Smooth muscle cell (in vitro differentiated cells): ENCODE measurements at regions not wholly inside any gene's neighbourhood (a gene's known extent, or its start where the extent isn't known, plus 50 kb on each side); places are given as distances from the start of the nearest gene placed in this dataset.

Experiments
- DNase-seq: peaks from one replicate; lab custom pipeline; 2025; ENCODE audit not compliant: unreplicated experiment; lab: John Stamatoyannopoulos, UW
- H2AFZ ChIP-seq: fragments of 200-600 bp; sonication (generic); 2 replicates; pipeline ENCODE4 v1.6.0; 2016; ENCODE audit warnings: antibody characterized with exemption, low read depth, mild to moderate bottlenecking
- H3F3A ChIP-seq: fragments of 200-600 bp; sonication (generic); 2 replicates; pipeline ENCODE4 v1.6.0; 2017; ENCODE audit warnings: antibody characterized with exemption, low read depth
- H3K27ac ChIP-seq: fragments of 200-600 bp; sonication (generic); 2 replicates; pipeline ENCODE4 v1.5.1; 2016; ENCODE audit warnings: low read depth, mild to moderate bottlenecking
- H3K27me3 ChIP-seq: fragments of 200-600 bp; sonication (generic); 2 replicates; pipeline ENCODE4 v1.6.1; 2016; ENCODE audit warnings: low read depth, mild to moderate bottlenecking
- H3K36me3 ChIP-seq: fragments of 200-600 bp; sonication (generic); 2 replicates; pipeline ENCODE4 v1.5.1; 2016; ENCODE audit warnings: low read depth
- H3K4me1 ChIP-seq: fragments of 200-600 bp; sonication (generic); 2 replicates; pipeline ENCODE4 v1.5.1; 2016; ENCODE audit warnings: low read depth
- H3K4me2 ChIP-seq: fragments of 200-600 bp; sonication (generic); 2 replicates; pipeline ENCODE4 v1.6.0; 2016; ENCODE audit warnings: mild to moderate bottlenecking
- H3K4me3 ChIP-seq: fragments of 200-600 bp; sonication (generic); 2 replicates; pipeline ENCODE4 v1.5.1; 2016; ENCODE audit warnings: mild to moderate bottlenecking
- H3K79me2 ChIP-seq: fragments of 200-600 bp; sonication (generic); 2 replicates; pipeline ENCODE4 v1.6.0; 2016; ENCODE audit warnings: low read depth, mild to moderate bottlenecking
- H3K9ac ChIP-seq: fragments of 200-600 bp; sonication (generic); 2 replicates; pipeline ENCODE4 v1.6.0; 2016; ENCODE audit warnings: low read depth
- H3K9me3 ChIP-seq: fragments of 200-600 bp; sonication (generic); replicated peaks from 2 replicates; pipeline ENCODE4 v1.5.1; 2016; ENCODE audit warnings: low read depth
- H4K20me1 ChIP-seq: fragments of 200-600 bp; sonication (generic); 2 replicates; pipeline ENCODE4 v1.6.0; 2016; ENCODE audit warnings: low read depth
- CTCF ChIP-seq: fragments of 200-600 bp; sonication (generic); IDR thresholded peaks from 2 replicates; pipeline ENCODE4 v1.5.1; 2017; ENCODE audit warnings: borderline replicate concordance, mild to moderate bottlenecking, antibody characterized with exemption; ENCODE audit not compliant: insufficient read depth, poor library complexity, severe bottlenecking
- WGBS: methylation state at CpG from one replicate; pipeline ENCODE4 v1.1.7; 2016; ENCODE audit warnings: low lambda C conversion rate; 5-methylcytosine and 5-hydroxymethylcytosine counted together

DNA sequence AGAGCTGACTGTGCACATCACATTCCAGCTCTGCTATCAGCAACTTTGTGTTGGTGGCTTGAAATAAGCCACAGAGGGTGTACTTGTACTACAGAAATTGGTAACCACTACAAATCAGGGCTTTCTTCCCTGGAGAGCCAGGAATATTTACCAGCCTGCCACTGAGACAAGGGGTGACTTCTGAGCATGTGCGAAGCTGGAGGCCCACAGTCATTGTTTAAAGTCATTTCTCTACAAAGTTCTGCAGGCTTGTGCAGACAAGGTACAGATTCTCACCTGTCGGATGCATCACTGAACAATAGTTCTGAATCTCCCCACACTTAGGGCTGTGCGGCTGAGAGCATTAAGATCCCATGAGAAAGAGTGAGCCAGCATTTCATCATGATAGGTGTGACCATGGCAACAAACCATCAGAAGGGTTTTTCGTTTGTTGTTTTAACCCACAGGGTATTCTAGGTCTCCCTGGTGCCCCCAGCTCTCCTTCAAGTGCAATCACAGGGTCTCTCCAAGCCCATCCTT lies 292.8 kb downstream of the CDC5L start:
- H3K4me1 ChIP-seq: peaks cover 16% of the 10 kb centered on the region
- WGBS: 74% methylated on average over 4 of the region's 4 CpGs
- DNase-seq: no peak

GRCh38 chr6:44681761-44682160 lies 294.3 kb downstream of the CDC5L start:
- Histone ChIP-seq H3K4me3 (no peak overlapping the region), H3K4me2 (no peak overlapping the region), H3K27ac (no peak overlapping the region), H4K20me1 (no peaks in the 10 kb centered on the region), H3K9ac (no peak overlapping the region), H3F3A (peaks cover 7% of the 10 kb centered on the region), H3K4me1 (peaks cover 16% of the 10 kb centered on the region), H3K27me3 (no peaks in the 10 kb centered on the region), H2AFZ (no peak overlapping the region), H3K79me2 (no peaks in the 10 kb centered on the region), H3K9me3 (no peaks in the 10 kb centered on the region), H3K36me3 (no peaks in the 10 kb centered on the region)
- 72% methylated on average over 10 of the region's 10 CpGs for WGBS
- TF ChIP-seq CTCF: no peak
- no peak for DNase-seq

More for the DNA sequence above, 292.8 kb downstream of the CDC5L start:
- no peaks in the 10 kb centered on the region for H3K27me3 ChIP-seq
- H3K9me3 ChIP-seq: no peaks in the 10 kb centered on the region
- H3K27ac ChIP-seq: peak overlapping the region; percentile 1
- no peaks in the 10 kb centered on the region for H3K79me2 ChIP-seq
- peak overlapping the region; percentile 18 for H3K9ac ChIP-seq
- H2AFZ ChIP-seq: no peak overlapping the region
- H3K4me2 ChIP-seq: peak overlapping the region; percentile 55
- H4K20me1 ChIP-seq: no peaks in the 10 kb centered on the region
- no peak overlapping the region for H3K4me3 ChIP-seq
- H3F3A ChIP-seq: peaks cover 18% of the 10 kb centered on the region
- H3K36me3 ChIP-seq: no peaks in the 10 kb centered on the region
- no peak for TF ChIP-seq CTCF

- TF ChIP-seq CTCF: no peak
- H3K4me1 ChIP-seq: peaks cover 16% of the 10 kb centered on the region
- no peaks in the 10 kb centered on the region for H3K9me3 ChIP-seq
- H3F3A ChIP-seq: peaks cover 7% of the 10 kb centered on the region
- H4K20me1 ChIP-seq: no peaks in the 10 kb centered on the region
- H3K27me3 ChIP-seq: no peaks in the 10 kb centered on the region
- H3K4me2 ChIP-seq: no peak overlapping the region
- no peaks in the 10 kb centered on the region for H3K36me3 ChIP-seq
- no peak overlapping the region for H3K4me3 ChIP-seq
- WGBS: 98% methylated on average over 6 of the region's 6 CpGs
- no peak overlapping the region for H3K9ac ChIP-seq
- no peak for DNase-seq
- H2AFZ ChIP-seq: no peak overlapping the region
- H3K27ac ChIP-seq: no peak overlapping the region
- H3K79me2 ChIP-seq: no peaks in the 10 kb centered on the region
These were observed 294.8 kb downstream of the CDC5L start for GRCh38 chr6:44682280-44682679.

DNA sequence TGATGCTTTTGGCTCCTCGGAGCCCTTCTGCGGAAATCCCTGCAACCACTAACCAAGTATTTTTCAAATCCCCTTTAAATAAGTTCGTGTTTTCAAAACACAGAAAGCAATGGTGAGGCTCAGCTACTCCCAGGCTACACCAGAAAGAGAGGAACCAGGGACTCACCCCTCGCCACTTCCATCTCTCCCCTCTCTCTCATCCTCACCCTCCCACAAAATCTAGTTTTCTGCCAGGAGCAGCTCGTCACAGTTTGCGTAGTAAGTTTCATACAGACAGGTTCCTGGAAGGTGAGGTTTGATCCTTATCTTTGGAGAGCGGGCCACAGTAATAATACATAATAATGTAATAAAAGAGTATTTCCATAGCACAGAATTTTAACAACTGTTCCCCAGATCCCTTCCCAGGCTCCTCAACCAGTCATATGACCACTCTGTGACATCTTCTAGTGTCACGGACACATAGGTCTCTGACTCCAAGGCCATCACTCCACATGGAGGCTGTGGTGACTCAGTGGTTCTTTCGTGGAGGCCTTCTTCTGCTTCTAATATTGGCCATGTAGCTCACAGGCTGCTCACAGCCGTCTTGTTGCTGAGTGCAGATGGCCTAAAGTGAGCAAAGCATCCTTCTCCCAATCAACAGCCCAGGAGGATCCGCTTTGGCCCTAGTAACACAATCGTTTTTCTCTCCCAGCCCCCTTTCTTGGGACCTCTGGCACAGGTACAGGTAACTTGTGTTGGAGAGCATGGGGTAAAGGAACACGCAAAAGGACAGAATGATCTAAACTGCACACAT lies 295.7 kb downstream of the CDC5L start:
- no peaks in the 10 kb centered on the region for H3F3A ChIP-seq
- H2AFZ ChIP-seq: no peak overlapping the region
- 94% methylated on average over 13 of the region's 13 CpGs for WGBS
- H3K79me2 ChIP-seq: no peaks in the 10 kb centered on the region
- H3K4me1 ChIP-seq: peaks cover 16% of the 10 kb centered on the region
- H4K20me1 ChIP-seq: no peaks in the 10 kb centered on the region
- H3K36me3 ChIP-seq: no peaks in the 10 kb centered on the region
- no peaks in the 10 kb centered on the region for H3K9me3 ChIP-seq
- H3K4me3 ChIP-seq: no peak overlapping the region
- no peaks in the 10 kb centered on the region for H3K27me3 ChIP-seq
- H3K4me2 ChIP-seq: no peak overlapping the region
- no peak overlapping the region for H3K27ac ChIP-seq
- DNase-seq: no peak
- no peak overlapping the region for H3K9ac ChIP-seq
- TF ChIP-seq CTCF: no peak
